ENCODE measurements at regions not wholly inside any gene's neighbourhood (a gene's known extent, or its start where the extent isn't known, plus 50 kb on each side); places are given as distances from the start of the nearest gene placed in this dataset.
A peak's percentile ranks its signal among the peaks of the same experiment; 100 is the strongest.

GRCh38 chr3:72432246-72432645 lies 416.0 kb downstream of the SHQ1 start:
- no CpG with 5 or more reads among the region's 7 CpGs for WGBS (ENCODE audit: extremely low coverage, insufficient coverage, low lambda C conversion rate)

GRCh38 chr3:72429589-72430353 lies 418.5 kb downstream of the SHQ1 start:
- no peaks in the 10 kb centered on the region for H3K36me3 ChIP-seq (ENCODE audit: control insufficient read depth, insufficient read depth, low read length)
- no peak overlapping the region for H3K9ac ChIP-seq (ENCODE audit: low read length)
- no peak overlapping the region for H4K8ac ChIP-seq (ENCODE audit: low read depth, low read length)
- no peak overlapping the region for H3K4me2 ChIP-seq (ENCODE audit: low read length)
- no peak overlapping the region for H4K5ac ChIP-seq (ENCODE audit: low read length)
- H2BK120ac ChIP-seq (ENCODE audit: low read depth, low read length), result no peak overlapping the region
- no peak overlapping the region for H3K56ac ChIP-seq (ENCODE audit: low read length)
- H3K18ac ChIP-seq (ENCODE audit: low read length), result peak overlapping the region; percentile 39
- H2BK15ac ChIP-seq (replicated peaks; ENCODE audit: low read depth), result no peak overlapping the region
- H3K23ac ChIP-seq (ENCODE audit: low read length), result no peak overlapping the region
- no peak overlapping the region for H3K4ac ChIP-seq (ENCODE audit: low read depth, low read length)
- peaks cover 4% of the 10 kb centered on the region for H3K4me1 ChIP-seq (ENCODE audit: control insufficient read depth, low read depth, low read length)
- H2BK5ac ChIP-seq (ENCODE audit: low read length), result no peak overlapping the region
- no peak overlapping the region for H3K27ac ChIP-seq (ENCODE audit: low read depth, low read length)
- WGBS (ENCODE audit: extremely low coverage, insufficient coverage, low lambda C conversion rate), result no CpG with 5 or more reads among the region's 4 CpGs
- H3K79me2 ChIP-seq (ENCODE audit: control insufficient read depth, insufficient read depth, low read length), result peaks cover 67% of the 10 kb centered on the region
- H2AK5ac ChIP-seq (ENCODE audit: low read length), result no peak overlapping the region
- H3K4me3 ChIP-seq (ENCODE audit: low read length), result no peak overlapping the region
- peaks cover 8% of the 10 kb centered on the region for H3K79me1 ChIP-seq (ENCODE audit: low read length)
- no peak for DNase-seq
- no peaks in the 10 kb centered on the region for H3K27me3 ChIP-seq (ENCODE audit: insufficient read depth, low read length, poor library complexity)

More at GRCh38 chr3:72432246-72432645, 416.0 kb downstream of the SHQ1 start:
- no peak overlapping the region for H3K9ac ChIP-seq (ENCODE audit: low read length)
- no peak overlapping the region for H2BK120ac ChIP-seq (ENCODE audit: low read depth, low read length)
- H3K27me3 ChIP-seq (ENCODE audit: insufficient read depth, low read length, poor library complexity), result no peaks in the 10 kb centered on the region
- H3K79me2 ChIP-seq (ENCODE audit: control insufficient read depth, insufficient read depth, low read length), result peaks cover 70% of the 10 kb centered on the region
- H3K27ac ChIP-seq (ENCODE audit: low read depth, low read length), result no peak overlapping the region
- H2AK5ac ChIP-seq (ENCODE audit: low read length), result no peak overlapping the region
- H3K23ac ChIP-seq (ENCODE audit: low read length), result no peak overlapping the region
- no peak overlapping the region for H2BK15ac ChIP-seq (replicated peaks; ENCODE audit: low read depth)
- H3K4me1 ChIP-seq (ENCODE audit: control insufficient read depth, low read depth, low read length), result peaks cover 2% of the 10 kb centered on the region
- peaks cover 8% of the 10 kb centered on the region for H3K79me1 ChIP-seq (ENCODE audit: low read length)
- H3K4me2 ChIP-seq (ENCODE audit: low read length), result no peak overlapping the region
- H3K4me3 ChIP-seq (ENCODE audit: low read length), result no peak overlapping the region
- H3K56ac ChIP-seq (ENCODE audit: low read length), result no peak overlapping the region
- H4K8ac ChIP-seq (ENCODE audit: low read depth, low read length), result no peak overlapping the region
- H3K18ac ChIP-seq (ENCODE audit: low read length), result peak overlapping the region; percentile 39
- H2BK5ac ChIP-seq (ENCODE audit: low read length), result no peak overlapping the region
- H3K36me3 ChIP-seq (ENCODE audit: control insufficient read depth, insufficient read depth, low read length), result no peaks in the 10 kb centered on the region
- H3K4ac ChIP-seq (ENCODE audit: low read depth, low read length), result no peak overlapping the region
- no peak overlapping the region for H4K5ac ChIP-seq (ENCODE audit: low read length)
- no peak for DNase-seq

- no peak overlapping the region for H3K23ac ChIP-seq (ENCODE audit: low read length)
- no peak overlapping the region for H3K9ac ChIP-seq (ENCODE audit: low read length)
- no peak overlapping the region for H2AK5ac ChIP-seq (ENCODE audit: low read length)
- H3K27me3 ChIP-seq (ENCODE audit: insufficient read depth, low read length, poor library complexity), result no peaks in the 10 kb centered on the region
- no peak overlapping the region for H3K56ac ChIP-seq (ENCODE audit: low read length)
- H3K27ac ChIP-seq (ENCODE audit: low read depth, low read length), result no peak overlapping the region
- DNase-seq, result no peak
- no peak overlapping the region for H2BK5ac ChIP-seq (ENCODE audit: low read length)
- H3K18ac ChIP-seq (ENCODE audit: low read length), result no peak overlapping the region
- H2BK120ac ChIP-seq (ENCODE audit: low read depth, low read length), result no peak overlapping the region
- H4K8ac ChIP-seq (ENCODE audit: low read depth, low read length), result no peak overlapping the region
- WGBS (ENCODE audit: extremely low coverage, insufficient coverage, low lambda C conversion rate), result no CpG with 5 or more reads among the region's 4 CpGs
- H3K4ac ChIP-seq (ENCODE audit: low read depth, low read length), result no peak overlapping the region
- H3K4me3 ChIP-seq (ENCODE audit: low read length), result no peak overlapping the region
- H2BK15ac ChIP-seq (replicated peaks; ENCODE audit: low read depth), result no peak overlapping the region
- H3K4me1 ChIP-seq (ENCODE audit: control insufficient read depth, low read depth, low read length), result peaks cover 4% of the 10 kb centered on the region
- peaks cover 6% of the 10 kb centered on the region for H3K79me1 ChIP-seq (ENCODE audit: low read length)
- H4K5ac ChIP-seq (ENCODE audit: low read length), result no peak overlapping the region
- no peak overlapping the region for H3K4me2 ChIP-seq (ENCODE audit: low read length)
- peaks cover 64% of the 10 kb centered on the region for H3K79me2 ChIP-seq (ENCODE audit: control insufficient read depth, insufficient read depth, low read length)
- H3K36me3 ChIP-seq (ENCODE audit: control insufficient read depth, insufficient read depth, low read length), result no peaks in the 10 kb centered on the region
Measured at GRCh38 chr3:72428803-72429202, 419.4 kb downstream of the SHQ1 start.

- H2AK5ac ChIP-seq (ENCODE audit: low read length), result no peak overlapping the region
- H4K8ac ChIP-seq (ENCODE audit: low read depth, low read length), result no peak overlapping the region
- H3K4me3 ChIP-seq (ENCODE audit: low read length), result no peak overlapping the region
- no peak overlapping the region for H3K27ac ChIP-seq (ENCODE audit: low read depth, low read length)
- no peak overlapping the region for H3K4ac ChIP-seq (ENCODE audit: low read depth, low read length)
- H2BK15ac ChIP-seq (replicated peaks; ENCODE audit: low read depth), result no peak overlapping the region
- no peak for DNase-seq
- H3K4me2 ChIP-seq (ENCODE audit: low read length), result no peak overlapping the region
- H3K18ac ChIP-seq (ENCODE audit: low read length), result no peak overlapping the region
- H3K9ac ChIP-seq (ENCODE audit: low read length), result no peak overlapping the region
- peaks cover 8% of the 10 kb centered on the region for H3K79me1 ChIP-seq (ENCODE audit: low read length)
- H3K79me2 ChIP-seq (ENCODE audit: control insufficient read depth, insufficient read depth, low read length), result peaks cover 66% of the 10 kb centered on the region
- H2BK120ac ChIP-seq (ENCODE audit: low read depth, low read length), result no peak overlapping the region
- WGBS (ENCODE audit: extremely low coverage, insufficient coverage, low lambda C conversion rate), result no CpG with 5 or more reads among the region's 6 CpGs
- no peak overlapping the region for H2BK5ac ChIP-seq (ENCODE audit: low read length)
- H3K56ac ChIP-seq (ENCODE audit: low read length), result no peak overlapping the region
- peaks cover 4% of the 10 kb centered on the region for H3K4me1 ChIP-seq (ENCODE audit: control insufficient read depth, low read depth, low read length)
- H3K36me3 ChIP-seq (ENCODE audit: control insufficient read depth, insufficient read depth, low read length), result no peaks in the 10 kb centered on the region
- no peak overlapping the region for H4K5ac ChIP-seq (ENCODE audit: low read length)
- no peaks in the 10 kb centered on the region for H3K27me3 ChIP-seq (ENCODE audit: insufficient read depth, low read length, poor library complexity)
- H3K23ac ChIP-seq (ENCODE audit: low read length), result no peak overlapping the region
Measured at GRCh38 chr3:72427624-72428023, 420.6 kb downstream of the SHQ1 start.

GRCh38 chr3:72426618-72427397 lies 421.4 kb downstream of the SHQ1 start:
- Histone ChIP-seq H3K4ac (ENCODE audit: low read depth, low read length) (no peak overlapping the region), H3K36me3 (ENCODE audit: control insufficient read depth, insufficient read depth, low read length) (no peaks in the 10 kb centered on the region), H3K56ac (ENCODE audit: low read length) (no peak overlapping the region), H3K79me2 (ENCODE audit: control insufficient read depth, insufficient read depth, low read length) (peaks cover 60% of the 10 kb centered on the region), H2AK5ac (ENCODE audit: low read length) (no peak overlapping the region), H4K8ac (ENCODE audit: low read depth, low read length) (no peak overlapping the region), H3K9ac (ENCODE audit: low read length) (no peak overlapping the region), H3K27me3 (ENCODE audit: insufficient read depth, low read length, poor library complexity) (no peaks in the 10 kb centered on the region), H3K23ac (ENCODE audit: low read length) (no peak overlapping the region), H4K5ac (ENCODE audit: low read length) (no peak overlapping the region), H2BK120ac (ENCODE audit: low read depth, low read length) (no peak overlapping the region), H3K79me1 (ENCODE audit: low read length) (peaks cover 5% of the 10 kb centered on the region), H2BK15ac (replicated peaks; ENCODE audit: low read depth) (no peak overlapping the region), H3K4me3 (ENCODE audit: low read length) (no peak overlapping the region), H3K4me2 (ENCODE audit: low read length) (no peak overlapping the region), H2BK5ac (ENCODE audit: low read length) (no peak overlapping the region), H3K18ac (ENCODE audit: low read length) (no peak overlapping the region), H3K4me1 (ENCODE audit: control insufficient read depth, low read depth, low read length) (peaks cover 4% of the 10 kb centered on the region), H3K27ac (ENCODE audit: low read depth, low read length) (no peak overlapping the region)
- 100% methylated on average over 1 of the region's 2 CpGs for WGBS (ENCODE audit: extremely low coverage, insufficient coverage, low lambda C conversion rate)
- no peak for DNase-seq

Data from mesendoderm (in vitro differentiated cells).